NB4 (cell line): ENCODE measurements at regions not wholly inside any gene's neighbourhood (a gene's known extent, or its start where the extent isn't known, plus 50 kb on each side); places are given as distances from the start of the nearest gene placed in this dataset.

Experiments used
- DNase-seq: peaks from one replicate; pipeline ENCODE4 v3.0.0; 2010; ENCODE audit warnings: low read depth
- H3K4me3 ChIP-seq: one replicate; pipeline ENCODE4 v1.5.1; 2011; ENCODE audit warnings: mild to moderate bottlenecking, low read depth, low read length, moderate library complexity
- CTCF ChIP-seq: IDR thresholded peaks from one replicate; pipeline ENCODE4 v1.5.1; 2012; ENCODE audit warnings: low read depth, low read length
- MAX ChIP-seq: IDR thresholded peaks from 2 replicates; pipeline ENCODE4 v1.6.1; 2011; ENCODE audit warnings: low read depth, low read length
- MYC ChIP-seq: IDR thresholded peaks from 2 replicates; pipeline ENCODE4 v1.6.1; 2011; ENCODE audit warnings: low read depth, low read length
- POLR2A ChIP-seq: IDR thresholded peaks from 2 replicates; pipeline ENCODE4 v1.6.1; 2011; ENCODE audit warnings: mild to moderate bottlenecking; ENCODE audit not compliant: insufficient read length; ENCODE audit errors: extremely low read depth

GRCh38 chr11:91219535-91219934, 996.7 kb upstream of the CHORDC1 start:
- no peak overlapping the region for H3K4me3 ChIP-seq
- DNase-seq: no peak
- TF ChIP-seq POLR2A (no peak), MAX (no peak), CTCF (no peak)

- no peak for DNase-seq
Observed at GRCh38 chr11:91209751-91210150, 986.9 kb upstream of the CHORDC1 start.

GRCh38 chr11:91209306-91209705, 986.5 kb upstream of the CHORDC1 start:
- no peak overlapping the region for H3K4me3 ChIP-seq
- DNase-seq: no peak
- TF ChIP-seq MYC (no peak), CTCF (no peak), MAX (no peak), POLR2A (no peak)

More at GRCh38 chr11:91209751-91210150, 986.9 kb upstream of the CHORDC1 start:
- TF ChIP-seq POLR2A: no peak
- TF ChIP-seq MAX: no peak
- TF ChIP-seq MYC: no peak
- TF ChIP-seq CTCF: no peak
- no peak overlapping the region for H3K4me3 ChIP-seq

GRCh38 chr11:91199866-91200265, 977.0 kb upstream of the CHORDC1 start:
- no peak overlapping the region for H3K4me3 ChIP-seq
- TF ChIP-seq CTCF (no peak), MAX (no peak), MYC (no peak), POLR2A (no peak)
- no peak for DNase-seq

GRCh38 chr11:91194546-91194945, 971.7 kb upstream of the CHORDC1 start:
- H3K4me3 ChIP-seq: no peak overlapping the region
- no peak for TF ChIP-seq POLR2A
- no peak for TF ChIP-seq MAX
- TF ChIP-seq MYC: no peak
- TF ChIP-seq CTCF: no peak
- DNase-seq: no peak

GRCh38 chr11:91188484-91188883, 965.6 kb upstream of the CHORDC1 start:
- no peak for TF ChIP-seq CTCF
- no peak for TF ChIP-seq POLR2A
- TF ChIP-seq MYC: no peak
- TF ChIP-seq MAX: no peak
- H3K4me3 ChIP-seq: no peak overlapping the region
- no peak for DNase-seq
